Femur (tissue), 1 donor: ENCODE measurements at regions not wholly inside any gene's neighbourhood (a gene's known extent, or its start where the extent isn't known, plus 50 kb on each side); places are given as distances from the start of the nearest gene placed in this dataset.

Experiments
- DNase-seq: peaks from one replicate; pipeline ENCODE4 v3.0.0-alpha.2; 2017

GRCh38 chr15:93247466-93248121 lies 158.6 kb upstream of the RGMA start:
- no peak for DNase-seq

DNA sequence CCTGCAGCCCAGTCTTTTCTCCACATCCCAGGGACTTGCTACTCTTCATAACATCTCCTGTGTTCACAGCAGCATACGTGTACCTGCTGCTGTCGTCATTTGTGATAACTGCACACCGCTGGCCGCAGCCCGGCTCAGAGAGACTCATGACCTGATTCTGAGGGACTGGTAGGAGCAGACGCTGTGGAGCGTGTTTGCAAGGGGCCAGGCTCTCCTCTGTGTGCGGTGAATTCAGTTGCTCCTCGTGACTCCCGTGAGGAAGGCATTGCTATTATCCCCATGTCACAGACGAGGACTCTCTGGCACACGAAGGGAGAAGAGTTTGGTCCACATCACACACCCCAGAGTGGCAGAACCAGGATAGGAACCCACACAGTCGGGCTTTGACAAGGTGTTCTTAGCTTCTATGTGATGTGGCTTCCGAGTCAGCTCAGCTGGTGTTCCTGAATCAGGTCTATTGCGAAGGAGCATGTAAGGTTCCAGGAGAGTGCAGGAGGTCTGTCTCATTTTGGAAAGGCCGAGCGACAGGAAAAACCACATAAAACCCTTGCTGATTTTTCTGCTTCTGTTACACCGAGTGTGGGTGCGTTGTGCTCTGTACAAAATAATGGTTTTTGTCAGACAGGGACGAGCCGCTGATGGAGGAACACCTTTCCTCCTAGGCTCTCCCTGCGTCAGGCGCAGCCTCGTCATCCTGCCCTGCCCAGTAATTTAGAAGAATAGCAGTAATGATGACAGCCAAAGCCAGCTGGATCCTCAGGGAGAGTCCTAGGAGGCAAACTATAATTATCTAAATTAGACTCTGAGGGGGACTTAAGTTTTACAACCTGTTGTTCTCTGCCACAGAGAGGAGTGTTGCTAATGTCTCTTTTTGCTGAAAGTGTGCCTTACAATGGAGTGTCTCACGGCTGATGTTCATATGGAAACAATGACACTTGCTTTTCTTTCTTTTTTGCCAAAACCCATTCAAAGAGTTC lies 157.5 kb upstream of the RGMA start:
- no peak for DNase-seq

GRCh38 chr15:93245661-93246042 lies 156.6 kb upstream of the RGMA start:
- no peak for DNase-seq

GRCh38 chr15:93244696-93245660 lies 156.0 kb upstream of the RGMA start:
- no peak for DNase-seq

GRCh38 chr15:93243573-93243972 lies 154.6 kb upstream of the RGMA start:
- DNase-seq = no peak

GRCh38 chr15:93241696-93242585 lies 152.9 kb upstream of the RGMA start:
- DNase-seq = no peak

- no peak for DNase-seq
Observed at GRCh38 chr15:93239993-93240392, 151.0 kb upstream of the RGMA start.

GRCh38 chr15:93239591-93239990 lies 150.6 kb upstream of the RGMA start:
- DNase-seq = no peak

- no peak for DNase-seq
Observed at GRCh38 chr15:93238641-93239040, 149.6 kb upstream of the RGMA start.

- DNase-seq = peak; percentile 52
Observed at GRCh38 chr15:93235926-93236780, 147.1 kb upstream of the RGMA start.

DNA sequence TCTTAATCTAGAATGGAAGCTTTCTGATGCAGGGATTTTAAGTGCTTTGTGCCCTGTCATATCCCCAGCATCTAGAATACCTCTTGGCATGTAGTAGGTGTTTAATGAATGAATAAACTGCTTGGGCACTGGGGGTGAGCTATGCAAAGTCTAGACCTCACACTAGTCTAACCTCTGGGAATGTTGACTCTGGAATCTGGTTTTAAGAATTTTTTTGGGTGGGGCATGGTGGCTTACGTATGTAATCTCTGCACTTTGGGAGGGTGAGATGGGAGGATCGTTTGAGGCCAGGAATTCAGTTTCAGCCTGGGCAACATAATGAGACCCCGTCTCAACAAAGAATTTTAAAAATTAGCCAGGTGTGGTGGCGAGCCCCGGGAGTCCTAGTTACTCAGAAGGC lies 146.3 kb upstream of the RGMA start:
- DNase-seq = no peak

DNA sequence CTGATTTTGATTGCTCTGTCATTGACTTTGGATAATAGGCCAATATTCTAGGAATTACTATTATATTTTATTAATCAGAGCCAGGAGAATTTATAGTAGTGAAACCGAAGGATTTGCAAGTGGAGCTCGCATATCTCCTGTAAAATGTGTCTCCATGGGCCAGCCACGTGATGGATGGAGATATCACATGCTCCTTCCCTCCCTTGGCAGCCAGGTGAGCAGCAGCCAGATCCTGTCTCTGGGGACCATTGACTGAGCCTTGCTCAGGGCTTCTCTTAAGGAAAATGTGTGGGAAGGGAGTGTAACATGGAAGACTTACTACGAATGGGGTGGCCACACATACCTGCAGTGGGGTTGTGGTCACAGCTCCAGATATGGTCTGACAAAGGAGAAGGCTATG lies 144.7 kb upstream of the RGMA start:
- DNase-seq = no peak

DNA sequence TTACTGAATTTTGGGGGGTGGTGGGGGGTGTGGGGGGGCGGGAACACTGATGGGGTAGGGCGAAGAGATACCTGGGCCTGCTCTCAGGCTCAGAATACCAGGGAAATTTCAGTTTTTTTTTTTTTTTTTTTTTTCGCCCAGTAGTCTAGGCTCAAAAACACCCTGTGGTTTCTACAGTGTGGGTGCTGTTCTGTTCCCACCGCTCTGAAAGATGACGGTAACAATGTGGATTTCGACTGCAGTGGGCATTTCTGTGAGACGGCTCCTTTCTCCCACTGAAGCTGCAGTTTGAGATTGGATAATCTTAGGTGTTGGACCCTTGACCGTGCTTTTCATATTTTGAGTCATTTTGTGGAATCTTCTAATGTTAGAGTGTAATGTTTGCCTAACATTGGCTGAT lies 143.8 kb upstream of the RGMA start:
- no peak for DNase-seq

GRCh38 chr15:93231994-93232393 lies 143.0 kb upstream of the RGMA start:
- DNase-seq = no peak

DNA sequence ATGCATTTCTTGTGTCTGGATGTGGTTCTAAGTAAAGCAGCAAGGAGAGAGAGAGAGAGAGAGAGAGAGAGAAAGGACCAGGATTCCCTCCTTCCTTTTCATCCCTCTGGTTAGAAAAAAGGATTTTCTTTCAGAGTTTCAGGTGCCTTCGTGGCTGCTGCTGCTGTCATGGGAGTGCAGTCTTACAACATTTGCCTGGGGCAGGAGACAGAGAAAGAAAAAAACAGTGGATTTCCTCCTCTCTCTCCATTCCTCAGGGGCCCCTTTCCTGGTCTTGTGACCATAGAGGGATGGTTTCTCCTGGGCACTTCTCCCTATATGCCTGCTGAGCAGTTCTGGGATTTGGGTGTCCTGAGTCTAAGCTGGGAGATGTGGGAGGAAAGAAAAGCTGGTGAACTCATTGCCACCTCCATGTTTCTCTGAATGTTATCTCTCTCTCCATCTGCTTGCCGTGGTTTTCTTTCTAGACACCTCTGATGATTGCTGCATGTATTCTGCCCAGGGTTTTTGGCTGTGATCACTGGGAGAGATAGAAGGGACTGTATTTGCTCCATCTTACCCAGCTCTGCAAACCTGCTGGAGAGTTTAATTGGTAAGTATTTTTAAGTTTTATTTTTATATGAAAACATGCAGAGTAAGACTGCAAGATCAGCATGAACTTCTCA lies 142.4 kb upstream of the RGMA start:
- DNase-seq = no peak

DNA sequence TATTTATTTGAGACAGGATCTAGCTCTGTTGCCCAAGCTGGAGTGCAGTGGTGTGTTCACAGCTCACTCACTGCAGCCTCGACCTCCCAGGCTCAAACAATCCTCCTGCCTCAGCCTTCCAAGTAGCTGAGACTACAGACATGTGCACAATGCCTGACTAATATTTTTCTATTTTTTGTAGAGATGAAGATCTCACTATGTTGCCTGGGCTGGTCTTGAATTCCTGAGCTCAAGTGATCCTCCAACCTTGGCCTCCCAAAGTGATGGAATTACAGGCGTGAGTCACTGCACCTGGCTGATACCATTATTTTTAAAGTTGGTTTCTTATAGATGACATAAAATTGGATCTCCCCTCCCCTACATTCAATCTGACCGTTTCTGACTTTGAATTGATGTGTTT lies 139.5 kb upstream of the RGMA start:
- no peak for DNase-seq

- no peak for DNase-seq
Observed at GRCh38 chr15:93223803-93224202, 134.8 kb upstream of the RGMA start.

DNA sequence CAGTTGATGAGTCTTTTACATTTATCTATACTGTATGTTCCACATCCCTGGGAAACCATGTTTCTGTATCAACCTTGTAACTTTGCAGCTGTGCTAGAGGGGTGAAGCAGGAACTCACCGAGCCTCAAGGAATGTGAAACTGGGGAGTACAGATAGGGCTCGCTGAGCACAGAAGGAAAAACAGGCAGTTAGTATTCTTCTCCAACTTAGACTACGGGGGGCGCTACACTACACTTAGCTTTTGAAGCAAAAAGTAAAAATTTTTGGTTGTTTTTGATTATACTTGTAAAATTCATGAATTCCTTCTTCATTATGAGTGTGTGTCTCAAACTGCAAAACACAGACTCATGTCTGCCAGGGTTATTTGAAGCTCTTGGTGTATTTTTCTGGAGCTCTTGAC lies 132.7 kb upstream of the RGMA start:
- DNase-seq = no peak

DNA sequence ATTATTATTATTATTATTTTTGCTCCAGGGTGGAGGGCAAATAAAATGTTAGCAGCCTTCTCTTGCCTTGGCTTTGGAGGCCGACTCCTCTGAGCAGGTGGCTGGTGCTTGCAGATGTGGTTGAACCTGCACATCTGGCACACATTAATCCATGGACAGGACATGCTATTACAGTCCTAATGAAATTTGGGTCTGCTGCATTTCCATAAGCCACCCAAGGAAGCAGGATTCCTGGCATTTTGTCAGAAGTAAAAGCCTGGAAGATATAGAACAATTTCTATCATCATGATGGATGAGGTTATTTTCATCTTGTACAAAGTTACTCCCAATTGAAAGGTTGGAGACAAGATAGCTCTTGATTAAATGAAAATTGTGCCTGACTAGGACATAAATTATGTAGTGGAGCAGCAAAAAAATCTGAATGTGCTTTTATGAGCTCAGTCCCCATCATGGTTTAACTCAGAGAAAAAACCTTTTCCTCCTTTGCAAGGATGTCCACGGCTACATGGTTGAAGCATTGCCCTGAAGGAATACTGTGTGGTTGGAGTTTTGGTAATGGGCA lies 130.9 kb upstream of the RGMA start:
- no peak for DNase-seq

- DNase-seq = peak; percentile 59
Observed at GRCh38 chr15:93217343-93217742, 128.3 kb upstream of the RGMA start.
